ENCODE measurements at regions not wholly inside any gene's neighbourhood (a gene's known extent, or its start where the extent isn't known, plus 50 kb on each side); places are given as distances from the start of the nearest gene placed in this dataset.
"Not testable (repeated sequence)": the region's sequence is repeated elsewhere in the genome, so short reads cannot be mapped to it uniquely, and the experiment has no call there.

GRCh38 chr5:135178476-135179155 is 144.6 kb upstream of the PITX1 start:
- DNase-seq (ENCODE audit: low spot score), result no peak
- Mint-ChIP-seq H3K9me3 (no peaks in the 10 kb centered on the region), H3K36me3 (ENCODE audit: low read depth) (no peaks in the 10 kb centered on the region), H3K4me3 (no peak overlapping the region), H3K4me1 (ENCODE audit: low read depth) (no peaks in the 10 kb centered on the region), H3K27ac (no peak overlapping the region), H3K27me3 (ENCODE audit: insufficient read depth) (peaks cover 4% of the 10 kb centered on the region)
- intact Hi-C loops (cut with micrococcal nuclease), result no loop called here

DNA sequence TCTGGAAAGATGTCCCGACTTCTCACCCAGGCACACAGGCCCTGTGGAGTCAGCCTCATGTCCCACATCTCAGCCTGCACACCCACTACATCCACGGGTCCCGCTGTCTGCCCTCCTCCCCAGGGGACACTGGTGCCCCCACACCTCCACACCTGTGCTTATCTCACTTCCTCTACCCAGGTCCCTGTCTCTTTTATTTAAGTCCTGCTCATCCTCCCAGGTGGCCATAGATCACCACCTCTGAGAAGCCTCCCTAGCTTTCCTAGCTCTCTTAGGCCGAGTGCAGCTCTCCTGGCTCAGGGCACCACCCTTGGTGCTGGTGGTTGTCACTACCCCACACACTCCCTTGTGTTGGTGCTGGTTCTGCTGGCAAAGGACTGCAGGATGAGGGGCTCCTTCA is 143.6 kb upstream of the PITX1 start:
- H3K9me3 Mint-ChIP-seq, result no peaks in the 10 kb centered on the region
- no peaks in the 10 kb centered on the region for H3K4me1 Mint-ChIP-seq (ENCODE audit: low read depth)
- no peak overlapping the region for H3K4me3 Mint-ChIP-seq
- H3K36me3 Mint-ChIP-seq (ENCODE audit: low read depth), result no peaks in the 10 kb centered on the region
- no peak for DNase-seq (ENCODE audit: low spot score)
- H3K27me3 Mint-ChIP-seq (ENCODE audit: insufficient read depth), result peaks cover 8% of the 10 kb centered on the region
- intact Hi-C loops (cut with micrococcal nuclease), result no loop called here
- H3K27ac Mint-ChIP-seq, result no peak overlapping the region

GRCh38 chr5:135176991-135177390 is 143.0 kb upstream of the PITX1 start:
- peaks cover 12% of the 10 kb centered on the region for H3K27me3 Mint-ChIP-seq (ENCODE audit: insufficient read depth)
- DNase-seq (ENCODE audit: low spot score), result no peak
- H3K4me3 Mint-ChIP-seq, result no peak overlapping the region
- H3K27ac Mint-ChIP-seq, result no peak overlapping the region
- H3K9me3 Mint-ChIP-seq, result no peaks in the 10 kb centered on the region
- H3K36me3 Mint-ChIP-seq (ENCODE audit: low read depth), result no peaks in the 10 kb centered on the region
- intact Hi-C loops (cut with micrococcal nuclease), result no loop called here
- H3K4me1 Mint-ChIP-seq (ENCODE audit: low read depth), result no peaks in the 10 kb centered on the region

DNA sequence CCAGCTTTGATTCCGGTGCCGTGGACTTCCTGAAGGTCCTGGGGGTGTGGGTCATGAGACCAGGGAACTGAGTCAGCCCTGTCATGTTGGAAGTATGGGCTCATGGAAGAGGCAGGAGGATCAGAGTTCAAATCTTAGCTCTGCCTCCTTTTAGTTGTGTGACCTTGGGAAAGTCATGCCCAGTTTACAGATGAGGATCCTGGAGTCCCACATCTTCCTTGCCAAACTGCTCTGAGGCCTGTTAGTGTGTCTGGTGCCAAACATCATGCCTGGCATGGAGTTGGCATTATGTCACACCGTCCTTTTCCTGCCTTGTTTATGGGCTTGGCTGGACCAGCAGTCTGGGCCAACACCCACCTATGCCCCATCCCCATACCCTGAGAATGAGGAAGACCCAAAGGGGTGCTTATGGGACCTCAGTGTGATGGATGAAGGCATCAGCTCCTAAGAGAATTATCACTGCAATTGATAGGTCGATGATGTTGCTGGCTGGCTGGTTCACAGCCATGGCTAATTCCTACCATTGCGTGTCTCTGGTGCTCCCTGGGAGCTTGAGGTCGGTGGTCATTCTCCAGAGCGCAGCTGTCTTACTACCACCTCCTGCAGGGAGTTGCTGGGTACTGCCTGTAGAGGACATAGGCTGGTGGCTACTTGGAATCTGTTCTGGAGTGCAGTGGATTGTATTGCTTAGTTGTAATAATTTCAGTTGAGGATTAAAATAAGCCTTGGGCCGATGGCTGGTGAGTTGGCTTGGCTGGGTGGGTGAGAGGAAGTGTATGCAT is 140.5 kb upstream of the PITX1 start:
- DNase-seq (ENCODE audit: low spot score), result no peak
- no peaks in the 10 kb centered on the region for H3K4me1 Mint-ChIP-seq (ENCODE audit: low read depth)
- intact Hi-C loops (cut with micrococcal nuclease), result no loop called here
- peaks cover 17% of the 10 kb centered on the region for H3K27me3 Mint-ChIP-seq (ENCODE audit: insufficient read depth)
- no peak overlapping the region for H3K4me3 Mint-ChIP-seq
- no peak overlapping the region for H3K27ac Mint-ChIP-seq
- no peaks in the 10 kb centered on the region for H3K36me3 Mint-ChIP-seq (ENCODE audit: low read depth)
- no peaks in the 10 kb centered on the region for H3K9me3 Mint-ChIP-seq

DNA sequence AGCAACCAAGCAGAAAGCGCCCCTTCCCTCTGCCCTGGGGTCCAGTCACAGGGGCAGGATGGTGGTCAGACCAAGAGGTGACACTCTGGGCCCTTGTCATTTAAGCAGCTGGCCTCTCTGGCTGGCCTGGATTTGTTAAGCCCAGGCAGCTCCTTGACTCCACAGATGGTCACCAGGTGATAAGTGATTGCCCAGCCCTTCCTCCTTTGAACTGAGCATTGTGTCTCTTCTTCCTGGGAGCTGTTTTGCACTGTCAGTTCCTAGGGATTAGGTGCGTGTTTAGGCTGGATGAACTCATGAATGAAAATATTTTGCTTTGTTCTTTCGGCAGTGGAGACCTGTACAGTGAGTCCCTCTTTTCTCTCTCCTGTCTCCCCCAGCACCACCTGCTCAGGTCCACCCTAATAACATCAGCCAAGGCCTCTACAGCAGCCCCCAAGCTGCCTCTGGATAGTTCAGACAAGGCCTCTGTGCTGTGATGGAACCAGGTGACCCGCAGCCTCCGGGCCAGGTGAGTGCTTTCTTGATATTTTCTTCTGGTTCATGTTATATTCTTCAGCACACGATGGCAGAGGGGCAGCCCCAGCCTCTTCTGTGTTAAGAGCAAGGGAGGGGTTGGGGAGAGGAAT is 139.7 kb upstream of the PITX1 start:
- no peak for DNase-seq (ENCODE audit: low spot score)
- H3K4me1 Mint-ChIP-seq (ENCODE audit: low read depth), result no peaks in the 10 kb centered on the region
- H3K9me3 Mint-ChIP-seq, result no peaks in the 10 kb centered on the region
- no peak overlapping the region for H3K27ac Mint-ChIP-seq
- no peaks in the 10 kb centered on the region for H3K36me3 Mint-ChIP-seq (ENCODE audit: low read depth)
- H3K27me3 Mint-ChIP-seq (ENCODE audit: insufficient read depth), result peaks cover 16% of the 10 kb centered on the region
- intact Hi-C loops (cut with micrococcal nuclease), result no loop called here
- no peak overlapping the region for H3K4me3 Mint-ChIP-seq

DNA sequence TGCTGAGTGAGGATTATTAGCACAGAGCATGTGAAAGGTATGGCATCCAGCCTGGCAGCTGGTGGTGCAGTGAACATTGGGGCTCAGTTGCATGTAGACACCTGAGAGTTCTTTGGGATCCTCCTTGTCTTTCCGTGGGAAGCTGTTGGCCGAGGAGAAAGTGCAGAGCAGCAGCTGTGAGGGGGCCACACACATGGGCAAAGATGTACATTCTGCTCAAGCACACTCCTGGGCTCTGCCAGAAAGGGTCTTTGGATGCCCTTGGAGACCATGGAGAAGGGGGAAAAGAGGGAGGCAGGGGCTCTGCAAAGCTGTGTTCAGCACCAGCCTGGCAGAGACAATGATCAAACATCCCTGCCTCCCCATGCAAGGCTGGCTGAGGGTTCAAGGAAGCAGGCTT is 138.7 kb upstream of the PITX1 start:
- no peak for DNase-seq (ENCODE audit: low spot score)
- Mint-ChIP-seq H3K4me1 (ENCODE audit: low read depth) (no peaks in the 10 kb centered on the region), H3K27me3 (ENCODE audit: insufficient read depth) (peaks cover 16% of the 10 kb centered on the region), H3K9me3 (no peaks in the 10 kb centered on the region), H3K36me3 (ENCODE audit: low read depth) (no peaks in the 10 kb centered on the region), H3K4me3 (no peak overlapping the region), H3K27ac (no peak overlapping the region)
- intact Hi-C loops (cut with micrococcal nuclease), result no loop called here

DNA sequence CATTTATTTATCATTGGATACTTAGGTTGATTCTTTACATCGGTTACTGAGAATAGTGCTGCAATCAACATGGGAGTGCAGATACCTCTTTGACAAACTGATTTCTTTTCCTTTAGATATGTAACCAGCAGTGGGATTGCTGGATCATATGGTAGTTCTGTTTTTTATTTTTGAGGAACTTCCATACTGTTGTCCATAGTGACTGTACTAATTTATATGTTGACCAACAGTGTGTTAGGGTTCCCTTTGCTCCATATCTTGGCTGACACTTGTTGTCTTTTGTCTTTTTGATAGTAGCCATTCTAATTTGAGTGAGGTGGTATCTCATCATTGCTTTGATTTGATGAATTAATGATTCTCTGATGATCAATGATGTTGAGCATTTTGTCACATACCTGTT is 137.3 kb upstream of the PITX1 start:
- Mint-ChIP-seq H3K9me3 (no peaks in the 10 kb centered on the region), H3K27me3 (ENCODE audit: insufficient read depth) (peaks cover 18% of the 10 kb centered on the region), H3K4me3 (no peak overlapping the region), H3K36me3 (ENCODE audit: low read depth) (no peaks in the 10 kb centered on the region), H3K27ac (no peak overlapping the region), H3K4me1 (ENCODE audit: low read depth) (no peaks in the 10 kb centered on the region)
- intact Hi-C loops (cut with micrococcal nuclease), result no loop called here
- DNase-seq (ENCODE audit: low spot score), result no peak

DNA sequence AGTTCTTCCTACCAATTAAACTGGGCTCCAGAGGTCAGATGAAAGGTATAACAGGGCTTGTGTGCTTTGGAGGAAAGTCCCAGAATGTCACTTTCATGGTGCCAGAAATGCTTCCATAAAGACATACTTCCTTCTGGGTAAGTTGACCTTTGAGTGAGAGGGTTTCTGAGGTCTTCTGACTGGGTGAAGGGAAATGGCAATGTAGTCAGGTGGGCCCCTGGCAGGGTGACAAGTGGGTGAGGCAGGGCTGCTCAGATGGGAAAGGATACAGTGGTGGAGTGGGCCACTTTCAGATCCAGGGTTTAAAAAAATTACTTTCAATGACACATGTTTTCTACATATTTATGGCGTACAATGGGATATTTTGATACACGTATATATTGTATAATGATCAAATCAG is 136.5 kb upstream of the PITX1 start:
- Mint-ChIP-seq H3K9me3 (no peaks in the 10 kb centered on the region), H3K36me3 (ENCODE audit: low read depth) (no peaks in the 10 kb centered on the region), H3K4me3 (no peak overlapping the region), H3K27ac (no peak overlapping the region), H3K4me1 (ENCODE audit: low read depth) (no peaks in the 10 kb centered on the region), H3K27me3 (ENCODE audit: insufficient read depth) (peaks cover 17% of the 10 kb centered on the region)
- no peak for DNase-seq (ENCODE audit: low spot score)
- intact Hi-C loops (cut with micrococcal nuclease), result no loop called here

DNA sequence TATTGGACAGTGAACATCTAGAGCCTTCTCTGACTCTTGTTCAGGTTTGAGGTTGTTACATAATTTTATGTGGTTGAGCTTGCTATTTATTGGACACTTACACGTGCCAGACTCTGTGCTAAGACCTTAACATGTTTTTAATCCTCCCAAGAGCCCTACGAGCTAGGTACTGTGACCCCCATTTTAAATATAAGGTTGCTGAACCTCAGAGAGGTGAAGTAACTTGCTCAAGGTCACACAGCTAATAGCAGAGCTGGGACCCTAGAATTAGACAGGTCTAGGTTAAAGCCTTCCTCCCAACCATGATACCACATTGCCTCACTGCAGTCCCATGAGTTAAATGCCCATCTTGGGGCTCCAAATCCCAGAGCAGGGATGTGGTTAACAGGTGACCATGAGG is 135.7 kb upstream of the PITX1 start:
- Mint-ChIP-seq H3K27me3 (ENCODE audit: insufficient read depth) (peaks cover 17% of the 10 kb centered on the region), H3K4me3 (no peak overlapping the region), H3K27ac (no peak overlapping the region), H3K9me3 (no peaks in the 10 kb centered on the region), H3K36me3 (ENCODE audit: low read depth) (no peaks in the 10 kb centered on the region), H3K4me1 (ENCODE audit: low read depth) (no peaks in the 10 kb centered on the region)
- DNase-seq (ENCODE audit: low spot score), result no peak
- intact Hi-C loops (cut with micrococcal nuclease), result no loop called here

DNA sequence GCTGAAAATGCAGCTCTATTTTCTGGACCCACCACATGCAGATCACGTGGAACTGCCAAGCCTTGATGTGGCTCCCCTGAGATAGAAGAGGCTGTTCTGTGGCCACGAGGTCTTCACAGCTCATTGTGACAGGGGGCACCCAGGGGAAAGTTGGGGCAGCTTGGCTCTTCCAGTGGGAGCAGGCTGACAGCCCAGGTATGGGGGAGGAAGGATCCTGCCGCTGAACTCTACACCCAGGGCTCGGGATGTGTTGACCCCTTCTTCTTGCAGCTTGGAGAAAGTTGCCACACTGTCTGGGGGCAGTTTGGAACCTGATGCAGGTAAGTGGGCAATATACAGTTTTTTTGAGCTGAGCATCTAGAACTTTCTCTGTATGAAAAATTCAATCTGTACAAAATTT is 133.6 kb upstream of the PITX1 start:
- Mint-ChIP-seq H3K36me3 (ENCODE audit: low read depth) (no peaks in the 10 kb centered on the region), H3K27me3 (ENCODE audit: insufficient read depth) (peaks cover 14% of the 10 kb centered on the region), H3K27ac (no peak overlapping the region), H3K4me1 (ENCODE audit: low read depth) (no peaks in the 10 kb centered on the region), H3K4me3 (no peak overlapping the region), H3K9me3 (no peaks in the 10 kb centered on the region)
- intact Hi-C loops (cut with micrococcal nuclease), result no loop called here
- no peak for DNase-seq (ENCODE audit: low spot score)

GRCh38 chr5:135164873-135165614 is 131.0 kb upstream of the PITX1 start:
- H3K27ac Mint-ChIP-seq; DNase-seq (ENCODE audit: low spot score); intact Hi-C loops (cut with micrococcal nuclease); H3K36me3 Mint-ChIP-seq (ENCODE audit: low read depth); H3K4me1 Mint-ChIP-seq (ENCODE audit: low read depth); H3K4me3 Mint-ChIP-seq; H3K27me3 Mint-ChIP-seq (ENCODE audit: insufficient read depth); H3K9me3 Mint-ChIP-seq: not testable (repeated sequence)

DNA sequence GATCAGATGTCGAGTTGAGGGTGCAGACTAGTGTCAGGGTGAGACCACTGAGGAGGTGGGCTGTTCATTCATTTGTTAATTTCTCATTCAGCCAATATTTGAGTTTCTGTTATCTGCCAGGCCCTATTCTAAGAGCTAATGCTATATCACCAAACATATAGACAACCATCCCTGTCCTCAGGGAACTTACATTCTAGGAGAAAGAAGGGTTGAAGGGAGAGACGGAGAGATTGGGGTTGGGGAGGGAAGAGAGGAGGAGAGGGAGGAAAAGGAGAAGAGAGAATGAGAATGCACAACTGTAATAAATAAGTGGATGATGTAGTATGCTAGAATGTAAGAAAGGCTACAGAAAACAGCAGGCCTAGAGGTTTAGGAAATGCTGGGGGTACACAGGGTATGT is 129.9 kb upstream of the PITX1 start:
- no peaks in the 10 kb centered on the region for H3K36me3 Mint-ChIP-seq (ENCODE audit: low read depth)
- DNase-seq (ENCODE audit: low spot score), result no peak
- intact Hi-C loops (cut with micrococcal nuclease), result no loop called here
- peaks cover 9% of the 10 kb centered on the region for H3K9me3 Mint-ChIP-seq
- H3K27me3 Mint-ChIP-seq (ENCODE audit: insufficient read depth), result peaks cover 5% of the 10 kb centered on the region
- no peak overlapping the region for H3K27ac Mint-ChIP-seq
- no peak overlapping the region for H3K4me3 Mint-ChIP-seq
- H3K4me1 Mint-ChIP-seq (ENCODE audit: low read depth), result no peaks in the 10 kb centered on the region

GRCh38 chr5:135163391-135163790 is 129.4 kb upstream of the PITX1 start:
- DNase-seq (ENCODE audit: low spot score), result no peak
- no peak overlapping the region for H3K4me3 Mint-ChIP-seq
- intact Hi-C loops (cut with micrococcal nuclease), result no loop called here
- H3K36me3 Mint-ChIP-seq (ENCODE audit: low read depth), result no peaks in the 10 kb centered on the region
- no peak overlapping the region for H3K27ac Mint-ChIP-seq
- H3K27me3 Mint-ChIP-seq (ENCODE audit: insufficient read depth), result peaks cover 5% of the 10 kb centered on the region
- H3K4me1 Mint-ChIP-seq (ENCODE audit: low read depth), result no peaks in the 10 kb centered on the region
- peaks cover 13% of the 10 kb centered on the region for H3K9me3 Mint-ChIP-seq
